22Rv1 (cell line): ENCODE measurements at regions not wholly inside any gene's neighbourhood (a gene's known extent, or its start where the extent isn't known, plus 50 kb on each side); places are given as distances from the start of the nearest gene placed in this dataset.

Experiments used
- CTCF ChIP-seq: fragments of 450-650 bp; IDR thresholded peaks from 2 replicates; pipeline ENCODE4 v1.5.1; 2017; ENCODE audit warnings: mild to moderate bottlenecking
- ZFX ChIP-seq: fragments of 450-650 bp; IDR thresholded peaks from 2 replicates; pipeline ENCODE4 v1.6.1; 2017; ENCODE audit warnings: antibody characterized with exemption, borderline replicate concordance

DNA sequence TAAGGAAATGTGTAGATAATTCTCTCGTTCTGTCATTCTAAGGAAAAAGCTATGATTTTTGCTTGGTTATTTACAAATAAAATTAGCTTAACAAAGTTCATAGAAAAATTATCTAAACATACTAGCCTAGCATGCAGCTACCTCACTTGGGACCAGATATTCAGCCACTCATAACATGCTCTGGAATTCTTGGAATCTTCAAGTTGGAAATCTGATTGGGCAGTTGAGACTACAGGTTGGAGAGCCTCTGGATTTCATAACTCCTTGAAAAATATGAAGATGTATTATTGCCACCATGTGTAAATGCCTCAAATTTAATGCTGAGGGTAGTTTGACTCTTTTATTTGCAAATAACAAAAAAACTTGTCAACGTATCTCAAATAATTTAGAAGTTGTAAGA, 132.2 kb upstream of the GULP1 start:
- TF ChIP-seq CTCF: no peak
- no peak for TF ChIP-seq ZFX
